ENCODE measurements at regions not wholly inside any gene's neighbourhood (a gene's known extent, or its start where the extent isn't known, plus 50 kb on each side); places are given as distances from the start of the nearest gene placed in this dataset.

- DNase-seq (ENCODE audit: low read depth) = no peak
- no peak overlapping the region for H3K4me3 ChIP-seq (ENCODE audit: low read depth, low read length)
- TF ChIP-seq, protein P1, sequence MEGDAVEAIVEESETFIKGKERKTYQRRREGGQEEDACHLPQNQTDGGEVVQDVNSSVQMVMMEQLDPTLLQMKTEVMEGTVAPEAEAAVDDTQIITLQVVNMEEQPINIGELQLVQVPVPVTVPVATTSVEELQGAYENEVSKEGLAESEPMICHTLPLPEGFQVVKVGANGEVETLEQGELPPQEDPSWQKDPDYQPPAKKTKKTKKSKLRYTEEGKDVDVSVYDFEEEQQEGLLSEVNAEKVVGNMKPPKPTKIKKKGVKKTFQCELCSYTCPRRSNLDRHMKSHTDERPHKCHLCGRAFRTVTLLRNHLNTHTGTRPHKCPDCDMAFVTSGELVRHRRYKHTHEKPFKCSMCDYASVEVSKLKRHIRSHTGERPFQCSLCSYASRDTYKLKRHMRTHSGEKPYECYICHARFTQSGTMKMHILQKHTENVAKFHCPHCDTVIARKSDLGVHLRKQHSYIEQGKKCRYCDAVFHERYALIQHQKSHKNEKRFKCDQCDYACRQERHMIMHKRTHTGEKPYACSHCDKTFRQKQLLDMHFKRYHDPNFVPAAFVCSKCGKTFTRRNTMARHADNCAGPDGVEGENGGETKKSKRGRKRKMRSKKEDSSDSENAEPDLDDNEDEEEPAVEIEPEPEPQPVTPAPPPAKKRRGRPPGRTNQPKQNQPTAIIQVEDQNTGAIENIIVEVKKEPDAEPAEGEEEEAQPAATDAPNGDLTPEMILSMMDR (IDR thresholded peaks at IDR 0.05; ENCODE audit: insufficient read depth, low read depth, low read length) = no peak
Measured at GRCh38 chr4:79223993-79224776, 101.7 kb downstream of the NAA11 start.

- TF ChIP-seq, protein P1 (IDR thresholded peaks at IDR 0.05; ENCODE audit: insufficient read depth, low read depth, low read length) = no peak
- DNase-seq (ENCODE audit: low read depth) = no peak
- no peak overlapping the region for H3K4me3 ChIP-seq (ENCODE audit: low read depth, low read length)
Measured at GRCh38 chr4:79217025-79217424, 108.8 kb downstream of the NAA11 start.

GRCh38 chr4:79213702-79214101 is 112.2 kb downstream of the NAA11 start:
- H3K4me3 ChIP-seq (ENCODE audit: low read depth, low read length) = no peak overlapping the region
- TF ChIP-seq, protein P1 (IDR thresholded peaks at IDR 0.05; ENCODE audit: insufficient read depth, low read depth, low read length) = no peak
- DNase-seq (ENCODE audit: low read depth) = no peak

DNA sequence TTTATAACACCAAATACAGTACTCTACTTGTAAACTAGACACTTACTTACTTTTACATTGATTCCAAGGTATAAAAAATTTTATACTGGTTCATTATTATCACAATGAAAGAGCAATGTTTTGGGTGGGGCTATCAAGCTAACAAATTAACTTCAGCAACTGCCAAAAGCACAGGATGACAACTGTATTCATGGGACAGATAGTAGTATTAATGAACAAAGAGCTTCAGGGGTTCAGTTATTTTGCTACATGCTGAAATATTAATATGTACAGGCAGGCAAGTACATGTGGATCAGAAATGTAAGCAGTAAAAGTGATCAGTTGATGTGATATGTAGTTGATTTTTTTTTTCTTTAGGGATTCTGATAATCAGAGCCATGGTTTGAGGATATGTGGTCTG is 112.9 kb downstream of the NAA11 start:
- no peak overlapping the region for H3K4me3 ChIP-seq (ENCODE audit: low read depth, low read length)
- TF ChIP-seq, protein P1 (IDR thresholded peaks at IDR 0.05; ENCODE audit: insufficient read depth, low read depth, low read length) = no peak

DNA sequence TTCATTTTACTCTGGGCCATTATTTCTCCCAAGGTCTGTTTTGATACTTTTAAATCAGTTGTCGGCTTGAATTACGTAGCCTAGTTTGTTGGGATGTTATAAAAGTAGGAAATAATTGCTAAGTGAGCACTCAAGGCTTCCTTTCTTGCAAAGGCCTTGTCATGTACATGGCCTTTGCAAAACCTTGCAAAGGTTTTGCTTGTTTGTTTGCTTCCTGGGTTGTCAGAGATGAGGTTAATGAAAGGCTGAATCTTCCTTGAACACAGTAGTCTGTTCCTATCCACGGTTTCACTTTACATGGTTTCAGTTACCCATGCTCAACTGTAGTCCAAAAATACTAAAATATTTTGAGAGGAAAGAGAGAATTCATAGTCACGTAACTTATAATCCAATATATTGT is 113.5 kb downstream of the NAA11 start:
- H3K4me3 ChIP-seq (ENCODE audit: low read depth, low read length) = no peak overlapping the region
- TF ChIP-seq, protein P1 (IDR thresholded peaks at IDR 0.05; ENCODE audit: insufficient read depth, low read depth, low read length) = no peak
- no peak for DNase-seq (ENCODE audit: low read depth)

More for the DNA sequence above, 112.9 kb downstream of the NAA11 start:
- no peak for DNase-seq (ENCODE audit: low read depth)

DNA sequence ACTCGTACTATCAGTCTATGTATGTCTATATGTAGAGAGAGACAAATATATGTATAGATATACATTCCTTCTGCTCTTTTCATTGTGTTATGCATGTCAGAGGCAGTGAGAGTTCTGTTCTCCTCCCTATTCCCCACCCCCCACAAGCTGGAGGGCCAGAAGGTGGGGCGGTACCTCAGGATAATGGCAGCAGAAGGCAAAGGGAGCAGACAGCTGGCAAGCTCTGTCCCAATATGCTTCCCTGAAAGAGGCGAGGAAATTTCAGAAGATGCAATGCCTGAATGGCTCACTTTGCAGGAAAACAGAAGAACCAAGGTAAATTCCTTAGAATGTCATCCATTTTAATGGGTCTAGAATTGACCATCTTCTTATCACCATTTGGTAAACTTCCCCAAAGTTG is 114.4 kb downstream of the NAA11 start:
- H3K4me3 ChIP-seq (ENCODE audit: low read depth, low read length) = no peak overlapping the region
- DNase-seq (ENCODE audit: low read depth) = no peak
- TF ChIP-seq, protein P1 (IDR thresholded peaks at IDR 0.05; ENCODE audit: insufficient read depth, low read depth, low read length) = no peak

- H3K4me3 ChIP-seq (ENCODE audit: low read depth, low read length) = no peak overlapping the region
- TF ChIP-seq, protein P1 (IDR thresholded peaks at IDR 0.05; ENCODE audit: insufficient read depth, low read depth, low read length) = no peak
- no peak for DNase-seq (ENCODE audit: low read depth)
Measured at GRCh38 chr4:79210636-79211049, 115.2 kb downstream of the NAA11 start.

Measured in fibroblast of villous mesenchyme (primary cell).